NCI-H1105 (cell line): ENCODE measurements at regions not wholly inside any gene's neighbourhood (a gene's known extent, or its start where the extent isn't known, plus 50 kb on each side); places are given as distances from the start of the nearest gene placed in this dataset.
"Not testable (repeated sequence)": the region's sequence is repeated elsewhere in the genome, so short reads cannot be mapped to it uniquely, and the experiment has no call there.

ENCODE experiments used
- DNase-seq: peaks from one replicate; lab custom pipeline; 2025; lab: John Stamatoyannopoulos, UW

- no peak for DNase-seq
Measured at GRCh38 chr10:107520348-107520747, 355.8 kb upstream of the SORCS1 start.

- no peak for DNase-seq
Measured at GRCh38 chr10:107517811-107518210, 353.3 kb upstream of the SORCS1 start.

GRCh38 chr10:107516349-107516748 is 351.8 kb upstream of the SORCS1 start:
- DNase-seq: no peak

GRCh38 chr10:107504011-107504410 is 339.5 kb upstream of the SORCS1 start:
- not testable (repeated sequence) for DNase-seq

GRCh38 chr10:107502229-107502985 is 337.9 kb upstream of the SORCS1 start:
- DNase-seq: no peak

GRCh38 chr10:107498983-107499382 is 334.5 kb upstream of the SORCS1 start:
- no peak for DNase-seq

GRCh38 chr10:107497024-107497423 is 332.5 kb upstream of the SORCS1 start:
- no peak for DNase-seq

GRCh38 chr10:107496594-107496993 is 332.1 kb upstream of the SORCS1 start:
- no peak for DNase-seq

- DNase-seq: no peak
Measured at GRCh38 chr10:107492389-107492788, 327.9 kb upstream of the SORCS1 start.

GRCh38 chr10:107490389-107490788 is 325.9 kb upstream of the SORCS1 start:
- DNase-seq: no peak

GRCh38 chr10:107487284-107487683 is 322.8 kb upstream of the SORCS1 start:
- no peak for DNase-seq

- no peak for DNase-seq
Measured at GRCh38 chr10:107485019-107485418, 320.5 kb upstream of the SORCS1 start.

- DNase-seq: no peak
Measured at GRCh38 chr10:107481881-107482280, 317.4 kb upstream of the SORCS1 start.

GRCh38 chr10:107481224-107481623 is 316.7 kb upstream of the SORCS1 start:
- DNase-seq: no peak

- DNase-seq: no peak
Measured at GRCh38 chr10:107480781-107481180, 316.3 kb upstream of the SORCS1 start.

- DNase-seq: no peak
Measured at GRCh38 chr10:107477266-107477665, 312.8 kb upstream of the SORCS1 start.

GRCh38 chr10:107476408-107476807 is 311.9 kb upstream of the SORCS1 start:
- no peak for DNase-seq

GRCh38 chr10:107474650-107475049 is 310.1 kb upstream of the SORCS1 start:
- DNase-seq: no peak

- no peak for DNase-seq
Measured at GRCh38 chr10:107473225-107473624, 308.7 kb upstream of the SORCS1 start.

GRCh38 chr10:107471911-107472310 is 307.4 kb upstream of the SORCS1 start:
- no peak for DNase-seq

- no peak for DNase-seq
Measured at GRCh38 chr10:107453561-107453960, 289.1 kb upstream of the SORCS1 start.

GRCh38 chr10:107451047-107451446 is 286.5 kb upstream of the SORCS1 start:
- no peak for DNase-seq

- no peak for DNase-seq
Measured at GRCh38 chr10:107450056-107450455, 285.6 kb upstream of the SORCS1 start.

- DNase-seq: no peak
Measured at GRCh38 chr10:107444443-107444842, 279.9 kb upstream of the SORCS1 start.
